Caco-2 (cell line): ENCODE measurements at regions not wholly inside any gene's neighbourhood (a gene's known extent, or its start where the extent isn't known, plus 50 kb on each side); places are given as distances from the start of the nearest gene placed in this dataset.

Experiments used
- BruUV-seq: library from RNA; stranded (reverse); fragments of 400-500 nt; replicated peaks from 2 replicates; lab custom pipeline; 2021; lab: Mats Ljungman, UMichigan
- CTCF ChIA-PET: fragments of 300-600 bp; sonication (Branson Sonifier 250); formaldehyde crosslinking; loops from one replicate; lab custom pipeline; 2022; ENCODE audit warnings: antibody characterized with exemption; lab: Charles Lee
- POLR2A ChIA-PET: fragments of 300-600 bp; sonication (Branson Sonifier 250); formaldehyde crosslinking; loops from one replicate; lab custom pipeline; 2022; ENCODE audit warnings: antibody characterized with exemption; lab: Charles Lee
- DNase-seq, 2 experiments: peaks; one replicate each; pipeline versions ENCODE4 v3.0.0 to v3.0.0-alpha.2; 2020 to 2022
- H3K27me3 ChIP-seq: replicated peaks from 2 replicates; pipeline ENCODE4 v1.6.0; 2011; ENCODE audit warnings: low read length; ENCODE audit not compliant: control insufficient read depth, insufficient read depth
- H3K36me3 ChIP-seq: 2 replicates; pipeline ENCODE4 v1.5.1; 2011; ENCODE audit warnings: low read length; ENCODE audit not compliant: control insufficient read depth, insufficient read depth
- H3K4me1 ChIP-seq: fragments of 250-450 bp; sonication (Bioruptor Pico); 2 replicates; pipeline ENCODE4 v1.5.1; 2020; ENCODE audit warnings: mild to moderate bottlenecking
- H3K4me3 ChIP-seq: 2 replicates; pipeline ENCODE4 v1.5.1; 2011; ENCODE audit warnings: low read depth, mild to moderate bottlenecking, control low read depth, low read length
- H3K9me3 ChIP-seq: fragments of 250-450 bp; sonication (Bioruptor Pico); 2 replicates; pipeline ENCODE4 v1.5.1; 2020; ENCODE audit warnings: mild to moderate bottlenecking, moderate library complexity
- H3K27ac Mint-ChIP-seq: one replicate; pipeline ENCODE4 v1.8.0; 2022; ENCODE audit warnings: mixed read lengths; ENCODE audit not compliant: unreplicated experiment
- H3K27me3 Mint-ChIP-seq: one replicate; pipeline ENCODE4 v1.8.0; 2022; ENCODE audit warnings: mixed read lengths; ENCODE audit not compliant: insufficient read depth, unreplicated experiment
- H3K36me3 Mint-ChIP-seq: one replicate; pipeline ENCODE4 v1.8.0; 2022; ENCODE audit warnings: mild to moderate bottlenecking, mixed read lengths; ENCODE audit not compliant: insufficient read depth, unreplicated experiment
- H3K4me1 Mint-ChIP-seq: one replicate; pipeline ENCODE4 v1.8.0; 2022; ENCODE audit warnings: low read depth, mixed read lengths; ENCODE audit not compliant: unreplicated experiment
- H3K4me3 Mint-ChIP-seq: one replicate; pipeline ENCODE4 v1.8.0; 2022; ENCODE audit warnings: mild to moderate bottlenecking, moderate library complexity, mixed read lengths; ENCODE audit not compliant: unreplicated experiment
- H3K9me3 Mint-ChIP-seq: one replicate; pipeline ENCODE4 v1.8.0; 2022; ENCODE audit warnings: mixed read lengths; ENCODE audit not compliant: unreplicated experiment
- intact Hi-C: fragments of 100-400 bp; cut with micrococcal nuclease; formaldehyde crosslinking; loops from one replicate; pipeline ENCODE4 v1.10.0; 2022; ENCODE audit not compliant: unreplicated experiment
- TF ChIP-seq, protein P1 (sequence below), 2 experiments: fragments of 200-600 bp in 1 of 2; IDR thresholded peaks; 1 replicate in 1 of 2; 2 replicates in 1 of 2; pipeline versions ENCODE4 v1.5.1 to v1.8.0; 2011 to 2022; ENCODE audit warnings: antibody characterized with exemption in 1 of 2, control low read depth in 1 of 2, inconsistent platforms in 1 of 2, low read depth in 1 of 2, low read length in 1 of 2, mild to moderate bottlenecking in 1 of 2, moderate library complexity in 1 of 2; ENCODE audit not compliant: insufficient read depth in 1 of 2, severe bottlenecking in 1 of 2, unreplicated experiment in 1 of 2

DNA sequence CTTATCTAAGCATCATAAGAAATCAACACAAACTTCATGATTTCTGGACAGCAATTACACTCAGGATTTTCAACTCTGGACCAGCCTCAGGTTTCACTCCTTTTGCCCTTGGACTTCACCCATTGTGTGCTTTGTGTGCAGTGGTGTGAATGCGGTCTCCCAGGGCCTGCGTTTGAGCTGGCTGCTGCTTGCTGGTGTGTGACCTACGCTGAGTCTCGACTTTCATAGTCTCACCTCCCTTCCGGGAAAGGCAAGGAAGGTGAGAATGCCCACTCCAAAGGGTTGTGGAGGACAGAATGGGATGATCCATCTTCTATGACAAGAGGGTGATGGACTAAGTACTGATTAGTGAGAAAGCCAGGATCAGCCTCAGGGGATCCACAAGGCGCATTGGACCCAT, 228.8 kb downstream of the C12orf75 start:
- no TSS peak for BruUV-seq
- Mint-ChIP-seq H3K4me1 (peaks cover 17% of the 10 kb centered on the region), H3K27ac (no peak overlapping the region)

GRCh38 chr12:105561546-105562198, 231.2 kb downstream of the C12orf75 start:
- Histone ChIP-seq H3K4me1 (0 out of 2 replicates have a peak, but pooled peaks cover 3% of the 10 kb centered on the region), H3K4me3 (no peak overlapping the region), H3K9me3 (no peaks in the 10 kb centered on the region), H3K27me3 (no peaks in the 10 kb centered on the region), H3K36me3 (no peaks in the 10 kb centered on the region)
- Mint-ChIP-seq H3K27me3 (no peaks in the 10 kb centered on the region), H3K4me1 (peaks cover 10% of the 10 kb centered on the region), H3K27ac (peak overlapping the region; percentile 75), H3K4me3 (peak overlapping the region; percentile 70), H3K36me3 (no peaks in the 10 kb centered on the region), H3K9me3 (no peaks in the 10 kb centered on the region)
- TF ChIP-seq, protein P1, sequence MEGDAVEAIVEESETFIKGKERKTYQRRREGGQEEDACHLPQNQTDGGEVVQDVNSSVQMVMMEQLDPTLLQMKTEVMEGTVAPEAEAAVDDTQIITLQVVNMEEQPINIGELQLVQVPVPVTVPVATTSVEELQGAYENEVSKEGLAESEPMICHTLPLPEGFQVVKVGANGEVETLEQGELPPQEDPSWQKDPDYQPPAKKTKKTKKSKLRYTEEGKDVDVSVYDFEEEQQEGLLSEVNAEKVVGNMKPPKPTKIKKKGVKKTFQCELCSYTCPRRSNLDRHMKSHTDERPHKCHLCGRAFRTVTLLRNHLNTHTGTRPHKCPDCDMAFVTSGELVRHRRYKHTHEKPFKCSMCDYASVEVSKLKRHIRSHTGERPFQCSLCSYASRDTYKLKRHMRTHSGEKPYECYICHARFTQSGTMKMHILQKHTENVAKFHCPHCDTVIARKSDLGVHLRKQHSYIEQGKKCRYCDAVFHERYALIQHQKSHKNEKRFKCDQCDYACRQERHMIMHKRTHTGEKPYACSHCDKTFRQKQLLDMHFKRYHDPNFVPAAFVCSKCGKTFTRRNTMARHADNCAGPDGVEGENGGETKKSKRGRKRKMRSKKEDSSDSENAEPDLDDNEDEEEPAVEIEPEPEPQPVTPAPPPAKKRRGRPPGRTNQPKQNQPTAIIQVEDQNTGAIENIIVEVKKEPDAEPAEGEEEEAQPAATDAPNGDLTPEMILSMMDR (IDR thresholded peaks at IDR 0.05; ENCODE audit: insufficient read depth in 1 of 2, low read depth in 1 of 2, low read length in 1 of 2, severe bottlenecking in 1 of 2, unreplicated experiment in 1 of 2) = no peak
- BruUV-seq = no TSS peak
- intact Hi-C loops = loop anchor here (1.0 kb wide), 1 partner anchor 575 kb away; no protein-coding TSS in a partner anchor
- ChIA-PET POLR2A (no interaction called here), CTCF (no interaction called here)
- DNase-seq = no peak

More for the DNA sequence above, 228.8 kb downstream of the C12orf75 start:
- no peaks in the 10 kb centered on the region for H3K27me3 ChIP-seq
- H3K9me3 ChIP-seq = no peaks in the 10 kb centered on the region
- no peaks in the 10 kb centered on the region for H3K36me3 ChIP-seq
- H3K27me3 Mint-ChIP-seq = no peaks in the 10 kb centered on the region
- intact Hi-C loops = no loop called here
- no peaks in the 10 kb centered on the region for H3K9me3 Mint-ChIP-seq
- no peak for DNase-seq
- POLR2A ChIA-PET = no interaction called here
- H3K4me3 Mint-ChIP-seq = no peak overlapping the region
- H3K4me3 ChIP-seq = no peak overlapping the region
- TF ChIP-seq, protein P1 (IDR thresholded peaks at IDR 0.05; ENCODE audit: insufficient read depth in 1 of 2, low read depth in 1 of 2, low read length in 1 of 2, severe bottlenecking in 1 of 2, unreplicated experiment in 1 of 2) = no peak
- H3K4me1 ChIP-seq = 0 out of 2 replicates have a peak, but pooled peaks cover 3% of the 10 kb centered on the region
- CTCF ChIA-PET = no interaction called here
- no peaks in the 10 kb centered on the region for H3K36me3 Mint-ChIP-seq

DNA sequence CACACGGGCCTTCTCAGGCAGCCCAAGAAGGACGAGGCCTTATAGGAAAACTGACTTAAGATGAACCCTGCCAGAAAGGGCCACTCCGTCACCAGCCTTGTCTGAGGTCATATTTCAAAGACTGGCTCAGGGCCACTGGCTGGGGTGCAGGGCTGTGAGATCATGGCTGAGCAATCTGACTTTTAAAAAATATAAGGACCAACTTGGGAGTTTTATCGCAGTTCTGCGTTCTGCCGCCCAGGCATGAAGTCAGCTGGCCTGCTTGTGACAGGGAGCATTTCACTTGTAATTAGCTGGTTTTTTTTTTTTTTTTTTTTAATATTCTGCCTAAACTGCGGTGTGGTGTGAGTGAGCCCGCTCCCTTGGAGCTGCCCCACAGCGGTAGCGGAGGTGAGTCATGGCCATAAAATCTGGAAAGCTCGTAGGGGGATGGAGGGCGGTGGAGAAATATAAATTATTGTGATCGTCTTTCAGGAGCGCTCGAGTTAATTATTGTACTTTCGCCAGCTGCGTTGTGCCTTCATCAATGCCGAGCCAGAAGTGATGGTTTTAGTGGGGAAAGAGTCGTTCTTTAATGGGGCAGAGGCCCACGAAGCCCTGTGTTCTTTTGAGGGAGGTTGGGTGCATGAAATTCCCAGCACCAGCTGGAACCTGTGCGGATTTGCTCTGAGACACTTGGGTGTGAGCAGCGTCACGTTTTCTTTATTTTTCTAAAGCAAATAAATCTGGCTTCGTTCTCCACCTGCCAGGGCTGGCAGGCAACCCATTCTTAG, 231.9 kb downstream of the C12orf75 start:
- H3K9me3 ChIP-seq = no peaks in the 10 kb centered on the region
- Mint-ChIP-seq H3K27ac (peak overlapping the region; percentile 75), H3K9me3 (no peaks in the 10 kb centered on the region), H3K4me1 (peaks cover 10% of the 10 kb centered on the region), H3K27me3 (no peaks in the 10 kb centered on the region), H3K4me3 (peak overlapping the region; percentile 70), H3K36me3 (no peaks in the 10 kb centered on the region)
- TF ChIP-seq, protein P1 (IDR thresholded peaks at IDR 0.05; ENCODE audit: insufficient read depth in 1 of 2, low read depth in 1 of 2, low read length in 1 of 2, severe bottlenecking in 1 of 2, unreplicated experiment in 1 of 2) = no peak
- H3K27me3 ChIP-seq = no peaks in the 10 kb centered on the region
- peak overlapping the region; percentile 24 for H3K4me3 ChIP-seq
- 0 out of 2 replicates have a peak, but pooled peaks cover 3% of the 10 kb centered on the region for H3K4me1 ChIP-seq
- intact Hi-C loops = loop anchor here (1.0 kb wide), 1 partner anchor 574 kb away; no protein-coding TSS in a partner anchor
- ChIA-PET CTCF (interaction anchor here (0.6 to 0.7 kb wide), 2 partner anchors 495 to 1180 kb away, joined by 5 to 6 read pairs; no protein-coding TSS in a partner anchor), POLR2A (no interaction called here)
- H3K36me3 ChIP-seq = no peaks in the 10 kb centered on the region
- no TSS peak for BruUV-seq
- peak; percentile 19 to 42 for DNase-seq
